DND-41 (cell line): ENCODE measurements at regions not wholly inside any gene's neighbourhood (a gene's known extent, or its start where the extent isn't known, plus 50 kb on each side); places are given as distances from the start of the nearest gene placed in this dataset.

Source experiments
- EZH2 ChIP-seq: IDR thresholded peaks from 3 replicates; pipeline ENCODE4 v1.6.1; 2012; ENCODE audit warnings: borderline replicate concordance, low read depth, mild to moderate bottlenecking, moderate library complexity, low read length, inconsistent platforms; ENCODE audit not compliant: severe bottlenecking
- TF ChIP-seq, protein P1 (sequence below): IDR thresholded peaks from 2 replicates; pipeline ENCODE4 v1.5.1; 2012; ENCODE audit warnings: borderline replicate concordance, low read length, moderate library complexity, mild to moderate bottlenecking; ENCODE audit not compliant: poor library complexity, severe bottlenecking; ENCODE audit errors: extremely low read depth

DNA sequence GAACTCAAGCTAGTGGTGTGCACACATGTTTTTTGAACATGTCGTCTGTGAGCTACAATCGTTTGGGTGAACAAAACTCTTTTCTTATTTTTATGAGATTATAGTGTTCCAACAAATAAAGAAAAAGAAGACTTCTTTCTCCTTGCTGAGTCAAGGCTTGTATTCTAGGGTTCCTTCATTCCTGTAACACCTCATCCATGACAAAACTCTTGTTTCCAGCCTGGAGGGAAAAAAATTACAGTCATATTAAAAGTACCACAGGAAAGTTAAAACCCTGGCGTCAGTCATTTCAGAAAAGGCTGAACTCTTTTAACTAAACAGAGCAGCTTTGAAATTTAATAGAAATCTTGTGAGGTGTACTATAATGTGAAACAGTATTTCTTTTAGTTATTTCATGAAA is 79.2 kb upstream of the BOD1L1 start:
- TF ChIP-seq, protein P1, sequence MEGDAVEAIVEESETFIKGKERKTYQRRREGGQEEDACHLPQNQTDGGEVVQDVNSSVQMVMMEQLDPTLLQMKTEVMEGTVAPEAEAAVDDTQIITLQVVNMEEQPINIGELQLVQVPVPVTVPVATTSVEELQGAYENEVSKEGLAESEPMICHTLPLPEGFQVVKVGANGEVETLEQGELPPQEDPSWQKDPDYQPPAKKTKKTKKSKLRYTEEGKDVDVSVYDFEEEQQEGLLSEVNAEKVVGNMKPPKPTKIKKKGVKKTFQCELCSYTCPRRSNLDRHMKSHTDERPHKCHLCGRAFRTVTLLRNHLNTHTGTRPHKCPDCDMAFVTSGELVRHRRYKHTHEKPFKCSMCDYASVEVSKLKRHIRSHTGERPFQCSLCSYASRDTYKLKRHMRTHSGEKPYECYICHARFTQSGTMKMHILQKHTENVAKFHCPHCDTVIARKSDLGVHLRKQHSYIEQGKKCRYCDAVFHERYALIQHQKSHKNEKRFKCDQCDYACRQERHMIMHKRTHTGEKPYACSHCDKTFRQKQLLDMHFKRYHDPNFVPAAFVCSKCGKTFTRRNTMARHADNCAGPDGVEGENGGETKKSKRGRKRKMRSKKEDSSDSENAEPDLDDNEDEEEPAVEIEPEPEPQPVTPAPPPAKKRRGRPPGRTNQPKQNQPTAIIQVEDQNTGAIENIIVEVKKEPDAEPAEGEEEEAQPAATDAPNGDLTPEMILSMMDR: no peak
- no peak for TF ChIP-seq EZH2
